Neural crest cell (in vitro differentiated cells): ENCODE measurements at regions not wholly inside any gene's neighbourhood (a gene's known extent, or its start where the extent isn't known, plus 50 kb on each side); places are given as distances from the start of the nearest gene placed in this dataset.
A peak's percentile ranks its signal among the peaks of the same experiment; 100 is the strongest.

Source experiments
- DNase-seq: peaks from one replicate; pipeline ENCODE4 v3.0.0; 2021; ENCODE audit warnings: low read depth, mixed read lengths, low spot score
- H3K27ac Mint-ChIP-seq: one replicate; pipeline ENCODE4 v1.8.0; 2021; ENCODE audit warnings: mild to moderate bottlenecking, mixed read lengths; ENCODE audit not compliant: unreplicated experiment
- H3K27me3 Mint-ChIP-seq: 2 replicates; pipeline ENCODE4 v1.8.0; 2021; ENCODE audit warnings: low read depth, mild to moderate bottlenecking, mixed read lengths
- H3K36me3 Mint-ChIP-seq: 2 replicates; pipeline ENCODE4 v1.8.0; 2021; ENCODE audit warnings: low read depth, mild to moderate bottlenecking, mixed read lengths
- H3K4me1 Mint-ChIP-seq: 2 replicates; pipeline ENCODE4 v1.8.0; 2021; ENCODE audit warnings: mixed read lengths
- H3K4me3 Mint-ChIP-seq: one replicate; pipeline ENCODE4 v1.8.0; 2021; ENCODE audit warnings: mild to moderate bottlenecking, mixed read lengths
- H3K9me3 Mint-ChIP-seq: 2 replicates; pipeline ENCODE4 v1.8.0; 2021; ENCODE audit warnings: mixed read lengths
- CTCF ChIP-seq: fragments of 200-600 bp; sonication (generic); conservative IDR thresholded peaks from 2 replicates; pipeline ENCODE4 v1.5.0; 2021; ENCODE audit warnings: antibody characterized with exemption, mild to moderate bottlenecking

GRCh38 chr1:29504709-29505410 is 268.5 kb downstream of the PTPRU start:
- H3K36me3 Mint-ChIP-seq, result no peaks in the 10 kb centered on the region
- no peak for TF ChIP-seq CTCF
- DNase-seq, result no peak
- H3K9me3 Mint-ChIP-seq, result no peaks in the 10 kb centered on the region
- peaks cover 18% of the 10 kb centered on the region for H3K27me3 Mint-ChIP-seq
- no peak overlapping the region for H3K27ac Mint-ChIP-seq
- peaks cover 35% of the 10 kb centered on the region for H3K4me1 Mint-ChIP-seq
- H3K4me3 Mint-ChIP-seq, result no peak overlapping the region

DNA sequence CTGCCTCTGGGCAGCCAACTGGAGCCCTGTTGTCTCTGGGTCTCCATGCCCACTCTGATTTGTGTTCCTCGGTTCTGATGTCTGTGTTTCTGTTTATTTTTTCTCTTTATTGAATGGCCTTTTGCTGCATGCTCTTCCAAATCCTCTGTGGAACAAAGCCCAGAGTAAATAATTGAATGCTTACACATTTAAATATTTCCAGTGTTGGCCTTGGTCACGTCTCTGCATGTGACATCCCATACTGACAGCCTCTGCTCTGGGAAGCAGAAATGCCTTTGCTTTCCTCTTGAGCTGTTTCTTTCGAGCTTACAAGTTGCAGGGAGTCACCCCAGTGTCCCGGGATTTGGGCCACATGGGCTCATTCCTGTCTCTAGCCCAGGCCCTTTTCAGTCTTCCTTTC is 267.9 kb downstream of the PTPRU start:
- Mint-ChIP-seq H3K27ac (peak overlapping the region; percentile 16), H3K4me3 (no peak overlapping the region), H3K36me3 (no peaks in the 10 kb centered on the region), H3K4me1 (peaks cover 35% of the 10 kb centered on the region), H3K9me3 (no peaks in the 10 kb centered on the region), H3K27me3 (peaks cover 11% of the 10 kb centered on the region)
- DNase-seq, result no peak
- TF ChIP-seq CTCF, result no peak

DNA sequence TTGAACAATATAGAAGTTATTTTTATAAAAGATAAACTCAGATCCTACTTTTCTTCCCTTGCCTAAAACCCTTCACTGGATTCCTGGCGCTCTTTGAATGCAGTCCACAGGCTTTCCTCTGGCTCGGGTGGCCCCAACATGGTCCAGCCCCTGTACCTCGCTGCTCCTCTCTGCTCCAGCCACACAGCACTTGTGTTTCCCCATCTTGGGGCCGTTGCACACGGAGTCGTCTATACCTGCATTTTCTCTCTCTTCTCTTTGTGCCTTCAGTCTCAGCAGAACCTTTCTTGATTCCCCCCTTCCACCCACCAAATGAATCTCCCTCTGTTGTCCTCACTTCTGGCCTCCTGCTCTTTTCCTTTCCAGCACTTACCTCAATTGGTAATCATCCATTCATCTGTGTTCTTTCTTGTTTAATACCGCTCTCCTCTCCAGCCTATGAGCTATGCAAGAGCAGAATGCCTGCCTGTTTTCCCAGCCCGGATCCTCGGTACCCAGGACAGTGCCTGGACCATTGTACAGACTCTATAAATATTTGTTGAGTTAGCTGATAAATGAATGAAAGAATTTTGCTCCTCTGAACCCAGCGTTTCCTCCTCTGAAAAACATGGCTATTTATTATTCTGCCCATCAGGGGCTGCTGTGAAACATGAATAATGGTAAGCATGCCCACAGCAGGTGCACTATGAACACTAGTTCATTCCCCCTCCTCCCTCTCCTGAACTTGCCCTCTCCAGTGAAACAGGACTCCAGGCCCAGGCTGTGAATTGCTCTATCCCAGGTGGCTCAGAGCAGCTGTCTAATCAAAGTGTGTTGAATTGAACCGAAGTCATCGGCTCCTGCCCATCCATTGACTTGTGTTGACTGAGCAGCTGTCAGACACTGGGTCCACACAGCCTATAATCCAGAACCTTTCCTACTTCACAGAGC is 266.9 kb downstream of the PTPRU start:
- Mint-ChIP-seq H3K36me3 (no peaks in the 10 kb centered on the region), H3K27me3 (peaks cover 5% of the 10 kb centered on the region), H3K27ac (peak overlapping the region; percentile 85), H3K4me1 (peaks cover 35% of the 10 kb centered on the region), H3K9me3 (no peaks in the 10 kb centered on the region), H3K4me3 (no peak overlapping the region)
- no peak for TF ChIP-seq CTCF
- no peak for DNase-seq

DNA sequence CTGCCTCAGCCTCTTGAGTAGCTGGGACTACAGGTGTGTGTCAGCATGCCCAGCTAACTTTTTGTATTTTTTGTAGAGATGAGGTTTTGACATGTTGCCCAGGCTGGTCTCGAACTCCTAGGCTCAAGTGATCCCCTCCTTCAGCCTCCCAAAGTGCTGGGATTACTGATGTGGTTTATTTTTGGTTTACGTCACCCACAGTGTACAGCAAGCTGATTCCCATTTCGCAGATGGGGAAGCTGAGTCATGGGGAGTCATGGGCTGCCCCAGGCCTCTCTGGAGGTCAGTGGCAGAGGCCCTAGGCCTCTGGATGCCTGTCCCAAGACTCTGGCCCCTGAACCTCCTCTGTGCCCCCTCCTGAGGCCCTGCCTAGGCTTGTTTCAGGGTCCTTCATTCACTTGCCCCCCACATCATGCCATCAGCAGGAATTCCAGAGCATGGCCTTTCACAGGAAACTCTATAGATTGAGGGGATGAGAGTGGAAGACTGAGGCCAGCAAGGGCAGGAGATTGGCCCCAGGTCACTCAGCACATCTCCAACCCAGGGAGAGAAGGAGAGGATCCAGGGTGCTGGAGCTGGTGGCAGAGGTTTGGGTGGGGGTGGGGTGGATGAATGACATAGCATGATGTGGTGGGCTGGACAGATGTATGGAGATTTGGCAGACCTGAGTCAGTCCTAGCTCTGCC is 266.0 kb downstream of the PTPRU start:
- TF ChIP-seq CTCF, result no peak
- no peaks in the 10 kb centered on the region for H3K36me3 Mint-ChIP-seq
- no peak overlapping the region for H3K27ac Mint-ChIP-seq
- no peak for DNase-seq
- H3K4me3 Mint-ChIP-seq, result no peak overlapping the region
- peaks cover 29% of the 10 kb centered on the region for H3K4me1 Mint-ChIP-seq
- peaks cover 2% of the 10 kb centered on the region for H3K27me3 Mint-ChIP-seq
- no peaks in the 10 kb centered on the region for H3K9me3 Mint-ChIP-seq

DNA sequence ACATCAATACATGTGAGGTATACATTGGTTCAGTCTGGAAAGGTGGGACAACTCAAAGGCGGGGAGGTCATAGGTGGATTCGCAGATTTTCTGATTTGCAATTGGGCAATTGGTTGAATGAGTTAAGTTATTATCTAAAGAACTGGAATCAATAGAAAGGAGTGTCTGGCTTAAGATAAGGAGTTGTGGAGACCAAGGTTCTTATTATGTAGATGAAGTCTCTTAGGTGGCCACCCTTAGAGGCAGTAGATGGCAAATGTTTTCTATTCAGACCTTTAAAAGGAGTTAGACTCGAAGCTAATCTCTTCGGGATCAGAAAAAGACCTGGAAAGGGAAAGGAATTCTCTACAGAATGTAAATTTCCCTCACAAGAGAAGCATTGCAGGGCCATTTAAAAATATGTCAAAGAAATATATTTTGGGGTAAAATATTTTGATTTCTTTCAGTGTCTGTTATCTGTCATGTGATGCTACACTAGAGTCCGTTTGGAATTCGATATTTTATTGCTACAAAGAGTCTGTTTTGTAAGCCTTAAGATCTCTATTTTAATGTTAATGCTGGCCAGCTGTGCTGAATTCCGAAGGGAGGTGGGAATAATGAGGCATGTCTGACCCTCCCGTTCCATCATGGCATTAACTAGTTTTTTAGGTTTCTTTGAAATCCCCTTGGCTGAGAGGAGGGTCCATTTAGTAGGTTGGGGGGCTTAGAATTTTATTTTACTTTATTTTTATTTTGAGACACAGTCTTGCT is 265.1 kb downstream of the PTPRU start:
- no peak for TF ChIP-seq CTCF
- peaks cover 27% of the 10 kb centered on the region for H3K4me1 Mint-ChIP-seq
- H3K27ac Mint-ChIP-seq, result peak overlapping the region; percentile 91
- DNase-seq, result no peak
- H3K4me3 Mint-ChIP-seq, result peak overlapping the region; percentile 26
- no peaks in the 10 kb centered on the region for H3K36me3 Mint-ChIP-seq
- H3K27me3 Mint-ChIP-seq, result no peaks in the 10 kb centered on the region
- no peaks in the 10 kb centered on the region for H3K9me3 Mint-ChIP-seq
